HG02678 (cell line): ENCODE measurements at regions not wholly inside any gene's neighbourhood (a gene's known extent, or its start where the extent isn't known, plus 50 kb on each side); places are given as distances from the start of the nearest gene placed in this dataset.
"Not testable (repeated sequence)": the region's sequence is repeated elsewhere in the genome, so short reads cannot be mapped to it uniquely, and the experiment has no call there.

Experiments used
- ATAC-seq: cut with Tn5 transposase; IDR thresholded peaks from one replicate; pipeline ENCODE4 v1.9.1; 2021; ENCODE audit warnings: mild to moderate bottlenecking, moderate library complexity; ENCODE audit not compliant: unreplicated experiment

DNA sequence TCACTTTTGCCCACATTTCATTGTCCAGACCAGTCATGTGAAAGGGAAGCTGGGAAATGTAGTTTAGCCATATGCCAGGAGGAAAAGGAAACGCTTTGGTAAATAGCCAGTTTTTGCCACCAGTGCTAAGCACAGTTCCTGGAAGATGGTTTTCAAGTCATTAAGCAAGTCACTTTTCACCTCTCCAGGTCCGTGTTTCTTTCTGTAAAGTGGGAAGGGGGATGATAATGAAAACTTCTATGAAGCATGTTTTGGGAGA, 96.6 kb upstream of the TPTE start:
- not testable (repeated sequence) for ATAC-seq

DNA sequence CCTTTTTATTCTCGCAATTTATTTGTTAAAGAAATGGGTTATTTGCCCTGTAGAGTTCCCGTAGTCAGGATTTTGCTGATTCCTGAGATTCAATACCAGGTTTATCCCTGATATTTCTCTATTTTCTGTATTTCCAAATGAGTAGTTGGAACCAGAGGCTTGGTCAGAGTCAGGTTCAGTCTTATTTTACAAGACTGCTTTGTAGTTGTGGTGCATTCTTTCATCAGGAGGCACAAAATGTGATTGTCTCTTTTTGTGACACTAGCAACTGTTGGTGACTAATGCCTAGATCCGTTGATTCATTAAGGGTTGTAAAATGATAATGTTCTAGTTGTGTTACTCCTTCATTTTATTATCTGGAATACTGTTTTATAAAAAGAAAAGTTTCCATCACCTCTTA, 95.5 kb upstream of the TPTE start:
- no peak for ATAC-seq

DNA sequence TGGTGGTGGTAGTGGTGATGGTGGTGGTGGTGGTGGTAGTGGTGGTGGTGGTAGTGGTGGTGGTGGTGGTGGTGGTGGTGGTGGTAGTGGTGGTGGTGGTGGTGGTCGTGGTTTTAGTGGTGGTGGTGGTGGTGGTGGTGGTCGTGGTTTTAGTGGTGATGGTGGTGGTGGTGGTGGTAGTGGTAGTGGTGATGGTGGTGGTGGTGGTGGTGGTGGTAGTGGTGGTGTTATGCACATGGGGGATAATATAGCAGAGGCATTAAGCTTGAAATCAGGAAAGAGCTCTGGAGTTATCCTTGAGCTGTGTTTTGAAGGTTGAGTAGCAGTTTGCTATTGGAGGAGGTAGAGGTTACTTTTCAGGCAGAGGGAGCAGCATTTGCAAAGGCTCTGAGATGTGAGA, 94.6 kb upstream of the TPTE start:
- ATAC-seq: not testable (repeated sequence)

DNA sequence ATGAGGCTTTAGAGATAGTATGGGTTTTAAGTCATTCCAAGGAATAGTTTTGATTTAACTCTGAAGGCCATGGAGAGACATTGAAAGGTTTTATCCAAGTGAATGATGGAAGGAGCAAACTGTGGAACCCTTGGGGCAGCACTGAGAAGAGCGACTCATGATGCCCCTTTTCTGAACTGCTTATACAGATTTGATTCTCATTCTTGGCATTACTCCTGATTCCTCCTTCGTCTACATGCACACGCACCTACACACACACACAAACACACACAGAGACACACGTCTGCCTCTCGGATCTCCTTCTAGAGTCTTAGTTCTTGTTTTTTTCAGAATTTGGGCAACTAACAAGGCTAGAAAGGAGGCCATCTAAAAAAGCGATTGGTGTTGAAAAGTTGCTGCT, 94.1 kb upstream of the TPTE start:
- ATAC-seq: not testable (repeated sequence)

DNA sequence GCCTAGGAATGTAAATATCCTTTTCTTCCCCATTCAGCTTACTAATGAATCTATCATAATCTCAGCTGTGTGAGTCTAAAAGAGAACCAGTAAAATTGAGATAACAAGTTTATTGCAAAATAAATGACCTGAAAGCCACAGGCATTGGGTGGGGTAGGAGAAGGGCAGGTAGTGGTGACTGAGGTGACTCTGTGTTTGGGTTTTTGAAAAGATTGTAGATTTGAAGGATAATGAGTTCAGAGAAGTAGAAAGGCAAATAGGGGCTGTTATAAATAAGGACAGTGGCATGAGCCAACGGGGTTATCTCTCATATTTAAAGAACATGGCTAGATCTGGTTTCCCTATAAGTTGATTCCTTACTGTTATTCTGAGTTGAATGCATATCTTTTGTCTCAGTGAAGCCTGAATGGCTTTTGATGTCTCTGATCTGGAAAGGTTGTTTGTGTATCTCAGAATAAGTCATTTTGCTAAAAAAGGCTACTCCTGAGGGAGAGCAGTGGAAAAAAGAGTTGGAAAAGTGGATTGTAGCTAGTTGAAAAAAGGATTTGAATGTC, 92.3 kb upstream of the TPTE start:
- ATAC-seq: not testable (repeated sequence)

DNA sequence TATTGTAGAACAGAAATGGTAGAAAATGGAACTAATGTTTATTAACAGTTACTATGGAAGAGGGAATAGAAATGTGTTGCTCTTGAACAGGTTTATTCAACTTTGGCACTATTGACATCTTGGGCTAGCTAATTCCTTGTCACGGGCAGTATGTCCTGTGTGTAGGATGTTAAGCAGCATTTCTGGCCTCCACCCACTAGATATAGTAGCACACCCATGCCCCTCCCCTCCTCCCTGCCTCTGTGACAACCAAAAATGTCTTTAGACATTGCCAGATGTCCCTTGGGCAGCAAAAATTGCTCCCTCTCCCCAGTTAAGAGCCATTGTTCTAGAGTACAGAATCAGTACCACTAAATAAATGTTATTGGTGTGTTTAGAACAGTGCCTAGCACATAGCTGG, 91.4 kb upstream of the TPTE start:
- ATAC-seq: no peak

DNA sequence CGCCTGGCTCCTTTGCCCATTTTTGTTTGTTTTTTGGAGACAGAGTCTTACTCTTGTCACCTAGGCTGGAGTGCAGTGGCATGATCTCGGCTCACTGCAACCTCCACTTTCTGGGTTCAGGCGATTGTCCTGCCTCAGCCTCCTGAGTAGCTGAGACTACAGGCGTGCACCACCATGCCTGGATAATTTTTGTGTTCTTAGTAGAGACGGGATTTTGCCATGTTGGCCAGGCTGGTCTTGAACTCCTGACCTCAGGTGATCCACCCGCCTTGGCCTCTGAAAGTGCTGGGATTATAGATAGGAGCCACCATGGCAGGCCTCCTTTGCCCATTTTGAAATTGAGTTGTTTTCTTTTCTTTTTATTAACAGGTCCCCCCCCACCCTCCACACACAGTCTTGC, 89.4 kb upstream of the TPTE start:
- not testable (repeated sequence) for ATAC-seq

DNA sequence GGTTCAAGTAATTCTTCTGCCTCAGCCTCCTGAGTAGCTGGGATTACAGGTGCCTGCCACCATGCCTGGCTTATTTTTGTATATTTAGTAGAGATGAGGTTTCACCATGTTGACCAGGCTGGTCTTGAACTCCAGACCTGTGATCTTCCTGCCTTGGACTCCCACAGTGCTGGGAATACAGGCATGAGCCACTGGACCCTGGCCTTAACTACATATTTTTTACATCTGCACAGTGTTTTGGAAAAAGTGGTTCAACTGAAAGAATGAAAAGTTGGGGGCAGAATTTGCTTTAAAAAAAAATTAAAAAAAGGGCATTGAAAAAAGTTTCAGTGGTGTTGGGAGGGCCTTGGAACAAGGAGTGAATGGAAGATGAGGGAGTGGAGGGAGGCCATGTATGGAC, 88.9 kb upstream of the TPTE start:
- not testable (repeated sequence) for ATAC-seq

DNA sequence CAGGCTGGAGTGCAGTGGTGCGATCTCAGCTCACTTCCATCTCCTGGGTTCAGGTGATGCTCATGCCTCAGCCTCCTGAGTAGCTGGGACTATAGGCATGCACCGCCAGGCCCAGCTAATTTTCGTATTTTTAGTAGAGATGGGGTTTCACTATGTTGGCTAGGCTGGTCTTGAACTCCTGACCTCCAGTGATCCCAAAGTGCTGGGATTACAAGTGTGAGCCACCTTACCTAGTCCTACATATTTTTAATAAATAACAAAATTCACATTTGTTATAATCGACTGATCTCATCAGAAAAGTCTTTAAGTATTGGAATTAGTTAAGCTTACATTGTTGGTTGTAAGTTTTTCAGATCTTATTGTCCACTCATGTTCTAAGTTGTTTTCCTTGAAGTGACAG, 83.4 kb upstream of the TPTE start:
- not testable (repeated sequence) for ATAC-seq

DNA sequence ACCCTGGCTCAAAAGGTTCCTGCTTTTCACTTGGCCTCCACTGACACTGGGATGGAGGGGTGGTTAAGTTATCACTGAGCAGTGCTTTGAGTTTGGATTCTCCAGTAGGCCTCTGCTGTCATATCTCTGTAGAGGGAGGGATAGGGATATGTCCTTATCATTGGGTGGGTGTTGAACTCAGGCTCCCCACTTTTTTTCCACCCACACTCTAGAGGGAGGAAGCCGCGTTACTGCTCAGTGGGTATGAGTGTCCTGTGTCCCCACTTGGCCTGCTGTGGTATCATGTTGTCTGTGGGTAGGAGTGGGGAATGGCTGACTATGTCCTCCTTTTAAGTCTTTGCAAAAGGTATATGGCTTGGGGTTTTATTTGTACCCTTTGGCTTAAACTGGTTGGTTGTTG, 80.7 kb upstream of the TPTE start:
- not testable (repeated sequence) for ATAC-seq

DNA sequence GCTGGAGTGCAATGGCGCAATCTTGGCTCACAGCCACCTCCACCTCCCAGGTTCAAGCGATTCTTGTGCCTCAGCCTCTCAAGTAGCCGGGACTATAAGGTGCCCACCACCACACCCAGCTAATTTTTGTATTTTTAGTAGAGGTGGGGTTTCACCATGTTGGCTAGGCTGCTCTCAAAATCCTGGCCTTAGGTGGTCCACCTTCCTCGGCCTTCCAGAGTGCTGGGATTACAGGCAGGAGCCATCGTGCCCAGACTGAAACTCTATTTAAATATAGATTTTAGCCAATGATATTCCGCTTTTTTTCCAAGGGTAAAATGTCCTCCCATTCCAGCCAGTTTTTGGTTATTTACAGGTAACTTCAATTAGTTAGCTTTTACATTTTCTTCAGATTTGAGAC, 79.4 kb upstream of the TPTE start:
- ATAC-seq: not testable (repeated sequence)

DNA sequence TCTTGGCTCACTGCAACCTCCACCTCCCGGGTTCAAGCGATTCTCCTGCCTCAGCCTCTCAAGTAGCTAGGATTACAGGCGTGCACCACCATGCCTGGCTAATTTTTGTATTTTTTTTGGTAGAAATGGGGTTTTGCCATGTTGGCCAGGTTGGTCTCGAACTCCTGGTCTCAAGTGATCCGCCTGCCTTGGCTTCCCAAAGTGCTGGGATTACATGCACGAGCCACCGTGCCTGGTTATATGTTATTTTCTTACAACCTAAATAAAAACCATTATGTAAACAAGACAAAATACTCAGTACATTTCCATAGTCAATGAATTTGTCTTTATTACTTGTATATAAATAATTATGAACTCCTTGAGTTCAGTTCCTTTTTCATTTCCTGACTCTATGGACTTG, 75.7 kb upstream of the TPTE start:
- ATAC-seq: not testable (repeated sequence)

DNA sequence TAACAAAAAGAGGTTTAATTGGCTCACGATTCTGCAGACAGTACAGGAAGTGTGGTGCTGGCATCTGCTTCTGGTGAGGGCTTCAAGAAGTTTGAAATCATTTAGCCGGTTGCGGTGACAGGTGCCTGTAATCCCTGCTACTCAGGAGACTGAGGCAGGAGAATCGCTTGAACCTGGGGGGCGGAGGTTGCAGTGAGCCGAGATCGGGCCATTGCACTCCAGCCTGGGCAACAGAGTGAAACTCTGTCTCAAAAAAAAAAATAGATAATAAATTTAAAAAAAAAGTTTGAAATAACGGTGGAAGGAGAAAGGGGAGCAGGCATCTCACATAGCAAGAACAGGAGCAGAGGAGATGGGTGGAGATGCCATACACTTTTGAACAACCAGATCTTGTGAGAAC, 71.9 kb upstream of the TPTE start:
- not testable (repeated sequence) for ATAC-seq

DNA sequence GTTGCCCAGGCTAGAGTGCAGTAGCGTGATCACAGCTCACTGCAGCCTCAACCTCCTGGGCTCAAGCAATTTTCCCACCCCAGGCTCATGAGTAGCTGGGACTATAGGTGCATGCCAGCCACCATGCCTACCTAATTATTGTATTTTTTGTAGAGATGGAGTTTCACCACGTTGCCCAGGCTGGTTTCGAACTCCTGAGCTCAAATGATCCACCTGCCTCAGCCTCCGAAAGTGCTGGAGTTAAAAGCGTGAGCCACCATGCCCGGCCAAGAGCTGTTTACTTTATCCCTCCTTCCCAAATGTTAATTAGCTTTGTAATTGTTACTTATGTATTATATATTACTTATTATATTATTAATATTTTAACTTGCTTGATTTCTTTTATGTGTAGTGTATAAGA, 70.1 kb upstream of the TPTE start:
- not testable (repeated sequence) for ATAC-seq

DNA sequence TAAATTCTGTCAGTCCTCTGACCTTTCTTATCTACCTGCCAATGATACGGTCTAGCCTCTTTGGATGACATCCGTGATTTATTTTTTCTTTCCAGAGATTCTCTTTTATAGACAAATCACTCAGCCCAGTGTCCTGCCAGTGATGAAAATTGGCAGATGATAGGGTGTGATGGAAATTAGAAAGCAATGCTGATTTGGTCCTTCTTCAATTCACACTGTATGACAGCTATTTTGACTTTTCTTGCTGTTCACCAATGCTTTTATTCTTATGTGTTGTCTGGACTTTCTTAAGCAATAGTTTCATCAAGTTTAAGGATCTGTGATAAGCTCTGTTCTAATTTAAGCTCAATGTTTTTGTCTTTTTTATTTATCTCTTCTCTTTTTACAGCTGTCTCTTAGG, 63.6 kb upstream of the TPTE start:
- not testable (repeated sequence) for ATAC-seq

DNA sequence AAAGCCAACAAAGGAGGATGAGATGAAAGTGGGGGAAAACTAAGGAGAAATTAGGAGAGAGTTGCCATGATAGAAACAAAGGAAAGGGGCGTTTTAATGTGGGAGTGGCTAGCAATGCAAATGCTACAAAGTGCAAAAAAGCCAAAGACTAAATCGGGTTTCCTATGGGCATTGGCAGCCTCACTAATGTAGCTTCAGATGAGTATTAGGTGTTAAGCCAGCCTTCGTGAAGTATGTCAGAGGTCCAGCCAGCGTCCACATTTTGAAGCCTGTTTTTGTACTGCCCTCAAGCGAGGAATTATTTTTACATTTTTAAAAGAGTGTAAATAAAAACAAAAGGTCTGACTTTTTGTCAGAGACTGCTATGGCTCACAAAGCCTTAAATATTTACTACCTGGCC, 60.4 kb upstream of the TPTE start:
- not testable (repeated sequence) for ATAC-seq

DNA sequence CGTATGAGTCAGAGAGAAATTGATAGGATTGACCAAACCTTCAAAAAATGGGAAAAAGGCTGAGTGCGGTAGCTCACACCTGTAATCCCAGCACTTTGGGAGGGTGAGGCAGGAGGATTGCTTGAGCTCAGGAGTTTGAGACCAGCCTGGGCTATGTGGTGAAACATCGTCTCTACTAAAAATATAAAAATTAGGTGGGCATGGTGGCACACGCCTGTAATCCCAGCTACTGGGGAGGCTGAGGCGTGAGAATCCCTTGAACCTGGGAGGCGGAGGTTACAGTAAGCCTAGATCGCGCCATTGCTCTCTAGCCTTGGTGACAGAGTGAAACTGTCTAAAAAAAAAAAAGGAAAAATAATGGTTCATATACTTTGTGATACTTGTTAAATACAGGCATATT, 59.9 kb upstream of the TPTE start:
- ATAC-seq: not testable (repeated sequence)

DNA sequence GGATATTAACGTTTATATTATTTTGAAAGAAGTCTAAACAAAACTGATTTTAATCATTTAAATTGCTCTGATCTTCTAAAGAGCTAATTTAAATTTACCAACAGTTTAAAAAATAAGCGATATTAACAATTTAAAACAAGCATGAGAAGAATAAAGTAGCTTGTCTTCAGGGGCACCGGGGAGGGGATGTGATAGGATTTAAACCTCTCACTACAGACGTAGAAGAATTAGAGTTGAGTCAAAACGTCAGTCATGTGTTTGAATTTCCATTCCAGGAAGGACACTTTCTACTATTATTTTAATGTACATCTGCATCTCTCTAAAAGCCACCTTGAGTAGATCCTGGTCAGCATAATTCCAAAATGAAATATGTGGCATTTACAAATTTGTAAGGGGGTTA, 58.2 kb upstream of the TPTE start:
- no peak for ATAC-seq

DNA sequence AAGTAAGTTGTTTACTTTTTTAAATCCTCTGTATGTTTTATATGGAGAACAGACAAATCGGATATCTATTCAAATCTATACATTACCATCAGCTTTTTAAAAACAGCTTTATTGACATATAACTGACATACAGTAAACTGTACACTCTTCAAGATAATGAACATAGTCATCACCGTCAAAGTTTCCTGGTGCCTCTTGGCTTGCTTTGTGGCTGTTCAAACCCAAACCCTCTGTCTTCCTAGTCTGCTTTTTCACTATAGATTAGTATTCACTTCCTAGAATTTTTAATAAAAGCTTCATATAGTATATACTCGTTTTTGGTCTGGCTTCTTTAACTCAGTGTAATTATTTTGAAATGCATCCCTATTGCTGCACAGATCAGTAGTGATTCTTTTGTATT, 56.4 kb upstream of the TPTE start:
- ATAC-seq: no peak

DNA sequence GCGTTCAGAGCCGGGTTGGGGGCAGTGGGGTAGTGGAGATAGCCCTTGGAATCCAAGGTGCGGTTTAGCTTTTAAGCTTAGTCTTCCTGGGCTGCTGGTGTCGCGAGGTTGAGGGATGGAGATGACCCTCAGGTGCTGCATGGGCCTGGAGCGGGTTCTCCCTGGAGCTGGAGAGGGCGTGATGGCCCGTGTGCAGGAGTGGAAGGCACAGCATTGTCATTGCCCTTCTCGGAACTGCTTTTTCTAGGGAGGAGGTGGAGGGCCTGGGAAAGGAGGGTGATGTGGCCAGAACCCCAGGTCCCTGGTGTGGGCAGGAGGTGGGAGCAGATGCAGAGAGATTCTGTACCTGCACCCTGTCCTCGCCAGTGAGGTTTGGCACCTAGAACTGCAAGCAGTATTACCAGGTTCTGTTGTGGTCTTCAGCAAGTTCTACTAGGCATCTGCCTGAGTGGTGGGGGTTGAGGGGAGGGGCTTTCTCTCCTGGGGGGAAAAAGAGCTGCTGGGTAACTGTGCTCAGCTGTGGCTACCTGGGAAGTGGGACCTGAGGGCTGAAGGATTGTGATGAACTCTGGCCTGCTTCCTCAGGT, 55.8 kb upstream of the TPTE start:
- ATAC-seq: not testable (repeated sequence)

DNA sequence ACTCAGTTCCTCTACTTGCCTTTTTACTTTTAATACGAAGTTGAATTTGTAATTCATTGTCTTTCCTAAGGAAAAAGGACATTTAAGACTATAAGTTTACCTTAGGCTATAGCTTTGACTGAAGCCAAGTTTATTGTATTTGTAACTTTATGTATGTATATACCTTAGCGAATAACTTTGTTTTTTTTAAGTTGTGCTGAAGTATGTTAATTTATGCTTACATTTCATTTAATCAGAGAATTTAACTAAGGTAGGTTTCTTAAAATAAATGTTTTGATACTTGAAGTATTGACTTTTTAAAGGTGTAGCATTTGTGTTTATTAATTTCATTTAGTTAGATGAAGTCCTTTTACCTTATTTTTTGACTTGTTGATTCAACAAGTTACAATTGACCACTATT, 55.2 kb upstream of the TPTE start:
- ATAC-seq: no peak
